HG03520 (cell line): ENCODE measurements at regions not wholly inside any gene's neighbourhood (a gene's known extent, or its start where the extent isn't known, plus 50 kb on each side); places are given as distances from the start of the nearest gene placed in this dataset.
A peak's percentile ranks its signal among the peaks of the same experiment; 100 is the strongest.
"Not testable (repeated sequence)": the region's sequence is repeated elsewhere in the genome, so short reads cannot be mapped to it uniquely, and the experiment has no call there.

Experiments
- ATAC-seq: cut with Tn5 transposase; IDR thresholded peaks from one replicate; pipeline ENCODE4 v1.9.1; 2021; ENCODE audit warnings: mild to moderate bottlenecking, moderate library complexity; ENCODE audit not compliant: unreplicated experiment

DNA sequence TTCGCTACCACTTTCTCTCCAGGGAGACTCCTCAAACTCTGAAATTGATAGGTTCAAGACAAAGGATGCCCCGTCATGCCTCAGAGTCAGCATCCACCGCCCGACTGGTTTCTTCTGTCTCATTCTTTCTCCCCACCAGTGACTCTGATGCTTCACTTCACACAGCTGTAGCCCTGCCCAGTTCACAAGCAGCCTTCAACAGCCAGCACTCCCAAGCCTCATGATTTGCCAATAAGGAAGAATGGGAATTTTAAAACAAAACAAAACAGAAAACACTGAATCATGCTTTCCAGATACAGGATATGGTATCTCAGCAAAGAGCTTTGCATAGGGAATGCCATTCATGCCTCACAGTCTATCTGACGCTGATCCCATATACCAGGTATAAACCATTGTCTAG lies 371.2 kb upstream of the RORB start:
- no peak for ATAC-seq

DNA sequence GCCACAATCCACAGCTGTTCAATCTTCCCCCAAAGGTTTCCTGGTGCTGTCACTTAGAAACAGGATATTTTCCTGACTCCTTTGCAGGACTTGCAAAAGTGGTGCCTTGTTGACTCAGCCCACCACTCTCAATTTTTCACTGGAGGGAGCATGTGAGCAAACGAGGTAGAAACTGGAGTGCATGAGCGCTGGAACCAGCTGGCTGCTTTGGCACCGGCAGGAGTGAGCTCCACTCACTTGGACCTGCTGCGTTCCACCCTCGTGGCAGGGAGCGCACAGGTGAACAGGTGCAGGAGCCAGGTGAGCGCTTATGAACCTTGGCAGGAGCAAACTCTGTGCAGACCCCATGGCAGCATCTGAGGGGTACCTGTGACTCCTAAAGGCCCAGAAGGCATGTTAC lies 364.1 kb upstream of the RORB start:
- ATAC-seq, result no peak

DNA sequence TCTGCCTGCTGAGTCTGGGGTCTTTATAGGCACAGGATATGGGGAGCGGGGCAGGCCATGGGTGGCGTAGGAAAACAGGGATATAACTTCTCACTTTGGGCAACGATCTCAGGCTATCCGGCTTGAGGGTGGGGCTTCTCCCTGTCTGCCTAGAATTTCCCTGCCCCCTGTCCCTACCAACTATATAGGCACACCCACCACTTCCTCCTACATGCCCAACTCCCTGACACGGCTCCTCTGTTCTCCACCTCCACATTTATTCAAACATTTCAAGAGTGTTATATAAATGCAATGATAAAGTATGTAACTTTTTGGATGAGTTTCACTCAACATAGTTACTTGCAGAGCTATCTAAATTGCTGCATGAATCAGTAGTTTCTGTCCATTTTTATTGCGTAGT lies 363.2 kb upstream of the RORB start:
- ATAC-seq, result no peak

- no peak for ATAC-seq
These were observed 359.0 kb upstream of the RORB start for GRCh38 chr9:74138182-74138581.

DNA sequence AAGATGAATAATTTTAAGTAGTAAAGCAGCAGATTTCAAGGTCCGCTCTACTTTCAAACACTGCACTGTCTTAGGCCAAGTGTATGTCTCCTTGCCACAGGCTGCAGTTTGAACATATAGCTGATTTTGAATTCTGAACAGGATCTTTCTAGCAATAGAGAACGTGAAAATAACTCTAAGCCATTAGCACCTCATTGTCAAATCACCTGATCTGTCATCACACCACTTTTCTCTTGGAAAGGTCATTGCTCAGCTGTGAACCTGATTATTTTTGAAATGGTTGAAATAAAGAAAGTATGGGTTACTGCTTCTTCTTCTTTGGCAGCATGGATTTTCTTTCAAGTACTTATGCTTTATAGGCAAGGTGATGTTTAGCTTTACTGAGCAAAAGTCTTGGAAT lies 357.0 kb upstream of the RORB start:
- no peak for ATAC-seq

DNA sequence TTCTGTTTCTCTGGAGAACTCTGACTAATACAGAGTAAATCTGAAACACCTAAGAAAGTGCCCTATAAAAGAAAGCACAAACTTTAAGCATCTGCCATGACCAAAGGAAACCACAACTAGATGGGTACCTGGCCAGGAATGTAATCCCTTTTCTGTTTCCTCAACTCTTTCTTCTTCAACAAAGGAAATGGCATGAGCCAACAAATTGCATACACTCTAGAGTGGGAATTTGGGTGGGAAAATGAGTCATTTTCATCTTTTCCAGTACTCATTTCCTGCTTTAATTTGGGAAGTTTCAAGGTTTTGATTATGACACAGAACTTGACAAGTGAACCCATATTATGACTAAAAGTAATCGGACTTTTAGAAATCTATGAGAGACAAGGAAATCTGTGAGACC lies 349.2 kb upstream of the RORB start:
- no peak for ATAC-seq

GRCh38 chr9:74172874-74173273 lies 324.3 kb upstream of the RORB start:
- ATAC-seq, result peak; percentile 99

GRCh38 chr9:74173284-74173683 lies 323.9 kb upstream of the RORB start:
- no peak for ATAC-seq

DNA sequence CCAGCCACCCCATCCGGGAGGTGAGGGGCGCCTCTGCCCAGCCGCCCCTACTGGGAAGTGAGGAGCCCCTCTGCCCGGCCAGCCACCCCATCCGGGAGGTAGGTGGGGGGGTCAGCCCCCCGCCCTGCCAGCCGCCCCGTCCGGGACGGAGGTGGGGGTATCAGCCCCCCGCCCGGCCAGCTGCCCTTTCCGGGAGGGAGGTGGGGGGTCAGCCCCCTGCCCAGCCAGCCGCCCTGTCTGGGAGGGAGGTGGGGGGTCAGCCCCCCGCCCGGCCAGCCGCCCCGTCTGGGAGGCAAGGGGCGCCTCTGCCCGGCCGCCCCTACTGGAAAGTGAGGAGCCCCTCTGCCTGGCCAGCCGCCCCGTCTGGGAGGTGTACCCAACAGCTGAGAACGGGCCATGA lies 299.4 kb upstream of the RORB start:
- ATAC-seq, result not testable (repeated sequence)

DNA sequence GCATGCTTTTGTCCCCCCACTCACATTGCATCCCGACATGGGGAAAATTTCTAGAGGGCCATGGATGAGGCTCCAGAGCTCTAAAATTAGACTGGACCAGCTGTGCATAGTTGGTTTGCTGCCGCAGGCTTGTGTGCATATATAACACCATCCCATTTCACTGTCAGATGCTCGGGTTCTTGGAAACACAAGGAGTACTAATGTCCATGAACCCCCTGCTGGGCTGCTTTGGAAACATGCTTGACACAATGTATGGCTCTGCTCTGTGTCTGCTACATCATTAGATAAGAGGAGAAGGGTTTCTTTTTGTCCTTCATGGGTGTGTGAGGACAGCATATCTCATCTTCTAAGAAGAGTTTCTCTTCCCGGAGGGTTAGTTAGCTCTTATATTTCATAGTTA lies 292.1 kb upstream of the RORB start:
- ATAC-seq, result no peak

GRCh38 chr9:74218385-74219063 lies 278.6 kb upstream of the RORB start:
- ATAC-seq, result no peak

- no peak for ATAC-seq
These were observed 276.8 kb upstream of the RORB start for GRCh38 chr9:74220327-74220726.

DNA sequence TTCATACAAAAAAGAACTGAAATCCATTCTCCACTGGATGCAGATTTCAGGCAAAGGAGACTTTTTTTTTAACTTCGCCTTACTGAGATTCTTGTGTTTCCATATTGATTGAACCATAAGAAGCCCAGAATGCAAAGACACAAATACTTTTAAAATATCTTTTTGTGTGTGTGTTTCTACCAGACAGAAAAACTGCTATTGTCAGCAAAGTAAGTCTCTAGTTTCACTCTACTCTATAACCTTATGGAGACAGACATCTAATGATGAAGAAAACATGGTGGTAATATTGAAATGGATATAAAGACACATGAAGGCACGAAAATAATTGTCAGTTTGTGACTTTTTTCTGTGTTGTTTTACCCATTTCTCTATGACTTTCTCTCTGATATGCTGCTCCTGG lies 260.3 kb upstream of the RORB start:
- no peak for ATAC-seq

DNA sequence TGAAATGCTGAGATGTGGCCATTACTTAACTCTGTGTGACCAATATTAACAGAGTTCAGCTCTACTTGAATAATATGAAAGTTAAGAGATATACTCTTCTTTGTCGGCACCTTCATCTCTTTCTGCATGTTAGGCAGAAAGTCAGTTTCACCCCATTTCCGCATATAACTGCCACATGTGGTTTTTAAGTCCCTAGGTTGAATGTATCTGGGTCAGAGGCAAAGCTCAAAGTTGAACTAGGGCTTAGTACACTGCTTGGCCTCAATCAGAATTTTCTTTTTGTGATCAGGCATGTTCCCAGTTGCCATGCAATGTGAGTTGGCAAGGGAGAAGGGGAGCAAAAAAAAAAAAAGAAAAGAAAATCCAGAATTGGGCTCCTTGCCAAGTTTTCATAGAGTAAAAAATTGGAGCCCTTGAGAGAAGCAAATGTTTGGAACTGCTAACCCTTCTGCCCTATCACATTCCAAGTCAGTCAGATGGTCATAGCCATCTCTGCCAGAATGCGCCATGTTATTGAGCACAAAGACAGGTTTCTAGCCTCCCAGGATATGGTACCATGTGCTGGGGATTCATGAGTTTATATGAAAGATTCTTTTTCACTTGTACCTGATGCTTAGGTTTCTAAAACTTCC lies 251.2 kb upstream of the RORB start:
- ATAC-seq, result no peak

- no peak for ATAC-seq
These were observed 241.6 kb upstream of the RORB start for GRCh38 chr9:74255489-74255984.

DNA sequence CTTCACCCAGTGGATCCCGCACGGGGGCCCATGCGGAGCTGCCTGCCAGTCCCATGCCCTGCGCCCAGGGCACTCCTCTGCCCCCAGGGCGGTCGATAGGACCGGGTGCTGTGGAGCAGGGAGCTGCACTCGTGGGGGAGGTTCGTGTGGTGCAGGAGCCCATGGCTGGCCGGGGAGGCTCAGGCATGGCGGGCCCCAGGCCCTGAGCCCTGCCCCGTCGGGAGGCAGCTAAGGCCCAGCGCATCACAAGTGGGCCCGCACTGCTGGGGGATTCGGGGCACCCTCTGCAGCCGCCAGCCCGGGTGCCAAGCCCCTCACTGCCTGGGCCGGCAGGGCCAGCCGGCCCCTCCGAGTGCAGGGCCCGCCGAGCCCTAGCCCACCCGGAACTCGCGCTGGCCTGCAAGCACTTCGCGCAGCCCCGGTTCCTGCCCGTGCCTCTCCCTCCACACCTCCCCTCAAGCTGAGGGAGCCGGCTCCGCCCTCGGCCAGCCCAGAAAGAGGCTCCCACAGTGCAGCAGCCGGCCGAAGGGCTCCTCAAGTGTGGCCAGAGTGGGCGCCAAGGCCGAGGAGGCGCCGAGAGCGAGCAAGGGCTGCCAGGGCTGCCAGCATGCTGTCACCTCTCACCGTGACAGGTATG lies 221.1 kb upstream of the RORB start:
- no peak for ATAC-seq

DNA sequence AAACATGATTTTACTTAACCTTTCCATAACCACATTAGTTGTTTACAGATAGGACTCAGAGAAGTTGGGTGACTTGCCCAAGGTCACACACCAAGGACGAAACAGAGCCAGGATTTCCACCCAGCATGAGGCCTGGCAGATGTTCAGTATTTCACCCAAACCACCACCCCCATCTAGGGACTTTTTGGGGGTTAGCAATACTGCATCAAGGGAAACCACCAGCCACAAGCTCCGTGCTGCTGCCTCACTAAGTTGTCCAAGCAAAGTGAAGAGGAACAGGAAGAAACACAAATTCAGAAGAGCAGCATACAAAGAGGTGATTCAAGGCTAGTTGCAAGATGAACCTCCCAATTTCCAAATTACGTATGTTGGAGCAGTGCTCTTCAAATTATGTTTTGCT lies 219.6 kb upstream of the RORB start:
- ATAC-seq, result peak; percentile 96

DNA sequence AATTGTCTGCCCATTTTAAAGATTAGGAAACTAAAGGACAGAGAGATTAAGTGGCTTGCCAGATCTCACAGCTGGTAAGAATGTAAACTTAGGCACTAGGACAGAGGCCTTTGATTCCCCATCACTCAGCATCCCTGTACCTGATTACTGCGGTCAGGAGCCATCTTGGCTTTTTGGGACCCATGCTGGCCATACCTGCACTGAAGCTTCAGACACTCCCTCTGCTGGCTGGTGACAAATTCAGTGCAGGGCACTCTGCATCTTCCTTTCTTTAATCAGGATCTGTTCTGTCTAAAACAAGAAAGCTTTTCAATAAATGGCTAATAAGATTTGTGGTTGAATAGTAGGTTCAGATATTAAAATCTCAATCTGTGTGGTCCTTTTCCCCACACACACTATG lies 215.5 kb upstream of the RORB start:
- ATAC-seq, result no peak

- ATAC-seq, result no peak
These were observed 214.4 kb upstream of the RORB start for GRCh38 chr9:74282526-74283253.

DNA sequence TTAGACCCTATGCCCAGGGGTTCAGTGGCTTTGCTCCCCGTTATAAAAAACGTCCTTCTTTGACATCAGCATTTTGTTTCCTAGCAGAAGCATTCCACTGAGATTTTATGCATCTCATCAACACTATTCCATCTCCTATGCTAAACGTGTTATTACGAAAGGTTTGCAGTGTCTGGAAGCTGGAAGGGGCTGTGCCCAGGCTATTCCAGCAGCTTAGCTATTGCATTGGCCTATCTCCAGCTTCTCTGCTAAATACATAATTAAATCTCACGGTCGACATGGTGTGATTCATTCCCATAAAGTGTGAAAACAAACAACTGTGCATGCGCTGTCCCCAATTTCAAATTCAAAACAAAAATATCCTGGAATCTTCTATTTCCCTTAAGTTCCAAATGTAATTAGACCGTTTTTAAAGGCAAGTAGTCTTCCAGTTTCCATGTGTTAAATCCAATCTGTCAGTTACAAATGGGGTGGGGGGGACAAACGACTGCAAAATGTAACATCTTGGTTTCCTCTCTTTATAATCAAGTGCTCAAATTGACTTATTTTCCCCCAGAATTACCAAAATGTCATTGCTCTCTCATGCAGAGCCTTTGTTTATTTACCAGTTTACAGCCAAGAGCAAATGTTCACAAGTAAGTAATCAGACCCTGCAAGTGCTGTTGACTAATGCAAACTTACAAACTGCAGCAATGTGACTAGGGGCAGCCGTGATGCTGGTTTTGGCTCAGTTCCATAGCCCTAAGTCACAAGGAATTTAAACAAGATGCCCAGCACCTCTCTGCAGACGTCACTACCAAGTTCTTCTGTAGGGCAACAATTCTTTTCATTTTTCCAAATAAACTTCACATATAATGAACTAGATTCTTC lies 212.3 kb upstream of the RORB start:
- ATAC-seq, result no peak

GRCh38 chr9:74293479-74293878 lies 203.7 kb upstream of the RORB start:
- ATAC-seq, result no peak
